ENCODE measurements at regions not wholly inside any gene's neighbourhood (a gene's known extent, or its start where the extent isn't known, plus 50 kb on each side); places are given as distances from the start of the nearest gene placed in this dataset.
"Not testable (repeated sequence)": the region's sequence is repeated elsewhere in the genome, so short reads cannot be mapped to it uniquely, and the experiment has no call there.

DNA sequence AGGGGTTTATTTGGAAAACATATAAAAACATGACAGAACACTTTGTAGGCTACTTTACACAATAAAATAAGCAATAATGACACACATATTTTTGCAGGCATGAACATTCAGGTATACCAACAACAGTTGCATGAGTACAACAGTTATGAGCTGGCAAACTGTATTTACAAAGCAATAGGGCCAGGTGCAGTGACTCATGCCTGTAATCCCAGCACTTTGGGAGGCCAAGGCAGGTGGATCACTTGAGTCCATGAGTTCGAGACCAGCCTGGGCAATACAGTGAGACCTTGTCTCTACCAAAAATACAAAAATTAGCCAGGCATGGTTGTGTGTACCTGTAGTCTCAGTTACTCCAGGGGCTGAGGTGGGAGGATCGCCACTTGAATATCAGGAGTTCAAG is 101.1 kb downstream of the BMP4 start:
- no peak for DNase-seq

DNA sequence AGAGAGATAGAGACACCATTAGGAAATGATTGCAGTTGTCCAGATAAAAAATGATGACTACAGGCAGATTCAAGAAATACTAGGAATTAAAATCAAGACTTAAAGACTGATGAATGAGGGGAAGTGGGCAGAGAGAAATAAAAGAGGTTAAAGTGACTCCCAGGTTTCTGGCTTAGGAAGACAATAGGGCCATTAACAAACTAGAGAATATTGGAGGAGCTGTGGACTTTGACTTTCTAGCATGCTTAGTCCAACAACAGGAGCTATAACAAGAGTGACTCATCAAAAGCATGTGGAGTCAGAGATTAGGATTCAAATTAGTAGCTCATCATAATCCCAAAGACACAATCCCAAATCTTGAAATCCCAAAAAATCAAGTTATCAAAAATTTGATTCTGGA is 101.5 kb downstream of the BMP4 start:
- DNase-seq: no peak

DNA sequence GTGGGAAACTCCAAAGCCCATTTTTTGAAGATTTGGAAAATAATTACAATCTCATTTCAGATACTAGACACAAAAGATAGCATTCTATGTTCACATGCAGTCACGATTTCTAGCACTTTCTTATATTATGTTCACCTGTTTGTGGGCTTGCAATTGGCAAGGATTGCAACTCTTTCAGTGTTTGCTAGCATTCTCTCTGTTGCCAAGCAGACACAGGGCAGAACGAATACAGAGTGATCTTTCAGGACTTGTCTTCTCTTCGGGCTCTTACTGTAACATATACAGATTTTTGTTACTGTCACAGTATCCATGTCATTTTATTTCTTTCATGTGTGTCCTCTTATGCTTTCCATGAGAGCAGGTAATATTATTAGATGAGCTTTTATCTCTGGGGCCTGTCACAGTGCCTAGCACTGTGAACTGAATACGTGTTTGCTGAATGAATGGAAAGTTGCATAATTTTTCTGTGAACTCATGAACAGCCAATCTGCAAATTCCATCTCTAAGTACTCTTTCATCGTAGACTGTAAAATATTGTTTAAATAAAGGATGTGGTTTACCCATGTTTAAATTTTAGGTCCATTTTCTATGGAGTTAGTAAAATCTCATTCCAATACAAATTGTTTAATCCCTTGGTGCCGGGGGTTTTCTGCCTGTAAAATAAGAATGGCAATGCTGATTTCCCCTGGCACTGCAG is 105.1 kb downstream of the BMP4 start:
- DNase-seq: no peak

DNA sequence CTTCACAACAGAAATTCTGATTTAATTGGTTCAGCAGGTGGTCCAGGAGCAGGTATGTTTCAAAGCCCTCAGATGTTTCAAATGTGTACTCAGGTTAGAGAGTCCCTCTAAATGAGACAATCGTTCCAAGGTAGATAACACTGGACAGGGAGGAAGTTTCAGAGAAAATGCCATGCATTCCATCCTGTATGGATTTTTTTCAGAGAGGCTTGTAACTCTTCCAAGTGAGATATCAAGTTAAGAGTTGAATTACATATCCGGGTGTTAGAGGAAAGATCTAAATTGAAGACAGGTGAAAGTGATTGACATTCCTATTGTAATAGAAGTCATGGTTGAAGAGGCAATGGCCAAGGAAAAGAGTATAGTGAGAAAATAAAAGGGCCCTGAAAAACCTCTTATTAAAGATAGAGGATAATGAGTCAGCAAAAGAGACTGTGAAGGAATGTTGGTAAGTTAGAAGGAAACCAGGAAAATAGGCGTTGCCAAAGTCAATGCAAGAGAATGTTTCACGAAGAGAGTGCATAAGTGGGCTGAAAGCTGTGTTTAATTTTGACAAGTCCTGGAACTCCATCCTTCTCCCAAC is 105.8 kb downstream of the BMP4 start:
- DNase-seq: no peak

- DNase-seq: no peak
Measured at GRCh38 chr14:53849549-53849948, 107.1 kb downstream of the BMP4 start.

GRCh38 chr14:53848854-53849253 is 107.8 kb downstream of the BMP4 start:
- no peak for DNase-seq

DNA sequence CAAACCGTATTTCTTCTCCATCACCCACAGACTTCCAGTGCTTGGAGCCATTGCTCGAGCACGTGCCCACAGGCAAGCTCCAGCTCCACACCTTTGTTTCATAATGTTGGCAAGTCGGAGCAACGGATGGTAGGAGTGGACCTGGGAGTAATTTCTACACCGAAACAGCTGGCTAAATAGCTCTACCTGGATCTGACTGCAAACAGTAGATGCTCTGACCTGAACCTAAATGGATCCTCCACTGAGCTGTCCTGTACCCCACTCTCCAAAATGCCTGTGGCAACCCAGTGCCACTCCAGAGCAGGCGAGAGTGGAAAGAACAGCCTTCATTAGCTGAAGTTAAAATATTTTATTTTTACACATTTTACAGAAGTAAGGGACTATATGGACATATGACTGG is 108.7 kb downstream of the BMP4 start:
- no peak for DNase-seq

- DNase-seq: no peak
Measured at GRCh38 chr14:53847057-53847456, 109.6 kb downstream of the BMP4 start.

- no peak for DNase-seq
Measured at GRCh38 chr14:53845813-53846693, 110.6 kb downstream of the BMP4 start.

- DNase-seq: no peak
Measured at GRCh38 chr14:53842938-53843337, 113.7 kb downstream of the BMP4 start.

- DNase-seq: no peak
Measured at GRCh38 chr14:53841109-53842099, 115.2 kb downstream of the BMP4 start.

DNA sequence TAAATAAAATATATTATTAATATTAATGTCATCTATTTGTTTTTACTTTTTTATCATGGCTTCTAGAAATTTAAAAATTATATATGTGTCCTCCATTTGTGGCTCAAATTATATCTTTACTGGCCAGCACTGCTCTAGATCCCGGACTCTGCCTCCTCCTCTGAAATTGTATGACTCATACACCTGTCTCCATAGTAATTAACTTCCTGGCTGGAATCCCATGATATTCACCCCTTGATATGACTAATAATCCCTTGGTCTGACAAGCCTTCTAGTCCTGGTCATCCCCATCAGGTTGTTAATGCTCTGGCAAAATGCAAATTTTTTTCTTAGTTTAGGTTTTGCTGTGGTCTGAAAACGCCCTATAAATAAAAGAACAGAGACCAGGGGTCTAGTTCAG is 116.2 kb downstream of the BMP4 start:
- DNase-seq: no peak

DNA sequence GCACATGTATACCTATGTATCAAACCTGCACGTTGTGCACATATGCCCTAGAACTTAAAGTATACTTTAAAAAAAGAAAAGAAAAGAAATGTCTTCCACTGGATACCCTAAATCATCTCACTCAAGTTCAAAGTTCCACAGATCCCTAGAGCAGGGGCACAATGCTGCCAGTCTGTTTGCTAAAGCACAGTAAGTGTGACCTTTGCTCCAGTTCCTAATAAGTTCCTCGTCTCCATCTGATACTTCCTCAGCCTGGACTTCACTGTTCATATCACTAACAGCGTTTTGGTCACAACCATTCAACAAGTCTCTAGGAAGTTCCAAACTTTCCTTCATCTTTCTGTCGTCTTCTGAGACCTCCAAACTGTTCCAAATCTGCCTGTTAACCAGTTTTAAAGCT is 118.3 kb downstream of the BMP4 start:
- no peak for DNase-seq

- DNase-seq: not testable (repeated sequence)
Measured at GRCh38 chr14:53837656-53838055, 119.0 kb downstream of the BMP4 start.

DNA sequence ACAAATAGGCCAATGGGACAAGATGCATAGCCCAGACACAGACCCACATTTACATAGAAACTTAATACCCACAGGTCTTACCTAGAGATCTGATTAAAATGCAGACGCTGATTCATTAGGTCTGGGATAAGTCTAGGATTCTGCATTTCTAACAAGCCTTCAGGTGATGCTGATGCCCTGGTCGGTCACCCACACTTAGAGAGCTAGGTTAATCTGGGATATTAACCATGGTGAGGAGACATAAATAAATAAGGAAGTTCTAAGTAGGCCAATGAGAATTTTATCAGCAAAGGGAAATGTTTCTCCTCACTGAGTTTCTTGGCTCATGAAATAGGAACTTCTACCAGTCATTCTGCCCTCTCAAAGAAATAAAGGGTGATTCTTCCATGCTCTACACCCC is 120.1 kb downstream of the BMP4 start:
- no peak for DNase-seq

DNA sequence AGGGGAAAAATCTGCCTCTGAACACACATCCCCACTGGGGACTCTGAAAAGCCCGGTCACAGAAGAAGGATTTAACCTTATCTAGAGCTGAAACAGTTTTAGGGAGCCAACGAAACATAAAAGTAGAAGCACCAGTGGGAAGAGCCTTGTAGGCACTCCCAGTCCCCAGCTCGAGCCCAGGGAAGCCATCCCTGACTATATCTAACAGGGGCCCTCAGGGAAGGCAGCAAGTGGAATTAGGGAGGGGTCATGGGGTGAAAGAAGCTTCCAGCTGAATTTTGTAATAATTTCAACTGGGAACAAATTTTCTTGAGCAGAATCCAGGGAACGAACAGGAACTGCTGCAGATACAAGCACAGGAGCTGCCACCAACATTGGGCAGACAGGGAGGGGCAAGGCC is 127.8 kb downstream of the BMP4 start:
- no peak for DNase-seq

GRCh38 chr14:53824061-53824460 is 132.6 kb downstream of the BMP4 start:
- DNase-seq: no peak

DNA sequence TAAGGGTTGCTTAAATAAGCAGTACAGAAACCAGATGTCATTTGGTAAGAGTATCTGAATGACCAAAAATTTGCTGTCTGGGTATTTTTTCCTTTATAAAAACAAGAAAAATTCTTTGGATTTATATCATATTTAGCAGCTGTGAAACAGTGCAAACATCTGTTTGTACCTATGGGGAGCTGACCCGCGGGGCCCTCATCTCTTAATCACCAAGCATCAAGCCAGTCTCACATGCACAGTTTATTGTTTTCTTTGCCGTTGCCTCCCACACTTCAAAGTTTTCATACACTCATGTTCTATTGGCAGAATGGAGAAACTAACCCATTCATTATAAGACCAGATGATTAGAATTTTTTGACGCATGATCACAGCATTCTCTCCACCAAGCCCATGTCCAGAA is 142.2 kb downstream of the BMP4 start:
- no peak for DNase-seq

DNA sequence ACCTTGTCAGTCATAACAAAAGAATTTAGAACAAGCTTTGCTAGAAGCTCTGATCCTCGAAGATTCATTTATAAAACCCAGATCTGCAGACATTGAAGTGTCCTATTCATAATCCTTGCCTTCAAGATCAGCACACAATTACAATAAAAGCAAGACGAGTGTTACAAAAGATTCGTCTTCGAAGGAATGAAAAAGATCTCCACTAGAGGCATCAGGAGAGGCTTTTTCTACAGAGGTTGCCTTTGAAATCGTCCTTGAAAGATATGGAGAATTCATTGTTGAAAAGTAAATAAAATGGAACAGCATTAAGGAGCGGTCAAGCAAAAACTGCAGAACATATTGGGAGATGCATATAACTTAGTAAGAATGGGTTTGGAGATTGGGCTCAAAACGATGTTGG is 146.4 kb downstream of the BMP4 start:
- no peak for DNase-seq

- no peak for DNase-seq
Measured at GRCh38 chr14:53808042-53808441, 148.6 kb downstream of the BMP4 start.

GRCh38 chr14:53807542-53807941 is 149.1 kb downstream of the BMP4 start:
- DNase-seq: no peak

DNA sequence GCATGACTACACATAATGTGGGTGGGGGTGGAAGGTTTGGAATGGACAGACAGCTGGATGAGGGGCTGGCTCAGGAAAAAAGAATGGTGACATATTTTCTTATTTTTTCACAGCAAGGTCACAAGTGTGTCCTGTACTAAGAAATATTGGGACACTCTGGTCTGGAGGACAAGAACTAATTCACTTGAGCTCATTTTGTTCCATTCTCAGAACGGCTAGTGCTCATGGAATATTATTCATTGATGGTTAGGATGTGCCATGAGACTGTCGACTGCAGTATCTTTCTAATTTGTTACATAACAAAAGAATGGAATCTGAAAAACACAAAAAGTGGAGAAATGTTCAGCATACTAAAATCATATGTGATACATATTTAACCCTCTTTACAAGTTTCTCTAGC is 149.5 kb downstream of the BMP4 start:
- no peak for DNase-seq

DNA sequence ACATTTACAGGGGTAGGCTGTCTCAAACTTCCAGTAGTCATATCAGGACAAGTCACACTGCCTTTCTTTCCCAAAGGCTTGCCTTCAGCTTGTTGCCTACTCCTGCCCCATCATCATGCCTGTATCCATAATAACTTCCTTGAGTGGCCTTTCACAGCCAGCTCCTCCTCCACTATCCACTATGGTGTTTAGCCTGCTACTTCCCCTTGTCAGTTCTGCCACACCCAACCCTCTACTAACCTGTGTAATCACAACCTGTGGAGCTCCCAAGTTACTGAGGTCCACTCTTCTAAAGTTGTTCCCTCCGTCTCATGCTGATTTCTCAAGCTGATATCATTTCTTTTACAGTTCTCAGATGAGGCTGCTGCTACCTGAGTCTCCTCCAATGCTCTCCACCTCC is 159.9 kb downstream of the BMP4 start:
- DNase-seq: no peak

Data from retina (tissue), 1 donor.